Tibial nerve (tissue), 4 donors: ENCODE measurements at regions not wholly inside any gene's neighbourhood (a gene's known extent, or its start where the extent isn't known, plus 50 kb on each side); places are given as distances from the start of the nearest gene placed in this dataset.

Experiments used
- EP300 ChIP-seq, 2 donors: sonication (generic); formaldehyde crosslinking; IDR thresholded peaks; one replicate each; pipeline ENCODE4 v1.6.1; 2017; ENCODE audit warnings: antibody characterized with exemption in 2 of 2, mild to moderate bottlenecking in 1 of 2
- POLR2A ChIP-seq, 2 donors: fragments of 450-650 bp; IDR thresholded peaks; one replicate each; pipeline ENCODE4 v1.6.1; 2017; ENCODE audit warnings: antibody characterized with exemption in 2 of 2, mild to moderate bottlenecking in 2 of 2, moderate library complexity in 2 of 2
- TF ChIP-seq, protein P1 (sequence below), 5 experiments: fragments of 200-600 bp in 3 of 5; fragments of 450-650 bp in 2 of 5; sonication (generic) in 3 of 5; IDR thresholded peaks; one replicate each; pipeline ENCODE4 v1.5.1; 2016 to 2019; ENCODE audit warnings: antibody characterized with exemption in 5 of 5, mild to moderate bottlenecking in 3 of 5, moderate library complexity in 2 of 5

DNA sequence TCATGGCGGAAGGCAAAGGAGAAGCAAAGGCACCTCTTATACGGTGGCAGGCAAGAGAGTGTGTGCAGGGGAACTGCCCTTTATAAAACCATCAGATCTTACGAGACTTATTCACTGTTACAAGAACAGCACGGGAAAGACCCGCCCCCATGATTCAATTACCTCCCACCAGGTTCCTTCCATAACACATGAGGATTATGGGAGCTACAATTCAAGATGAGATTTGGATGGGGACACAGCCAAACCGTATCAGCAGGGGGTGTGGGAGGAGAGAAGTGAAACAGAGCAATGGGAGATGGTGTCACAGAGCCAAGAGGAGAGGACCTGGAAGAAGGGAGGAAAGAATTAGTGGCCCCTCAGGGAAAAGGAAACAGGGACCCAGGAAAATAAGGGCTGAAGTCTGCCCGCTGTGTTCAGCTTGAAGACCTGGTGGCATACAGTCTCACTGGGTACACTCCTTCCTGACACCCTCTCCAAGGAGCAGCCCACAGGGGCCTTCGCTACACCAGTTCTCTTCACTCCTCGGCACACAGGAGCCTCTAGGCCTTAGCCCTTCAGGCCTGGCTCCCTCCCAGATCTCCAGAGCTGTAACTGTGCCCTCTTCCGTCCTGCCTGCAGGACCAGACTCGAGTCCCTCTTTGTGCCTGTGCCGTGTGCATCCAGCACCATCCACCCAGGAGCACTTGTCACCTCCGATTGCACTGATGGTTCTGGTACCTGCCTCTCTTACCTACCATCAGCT lies 262.1 kb downstream of the EIPR1 start:
- TF ChIP-seq POLR2A (IDR thresholded peaks at IDR 0.05), result no peak
- TF ChIP-seq, protein P1, sequence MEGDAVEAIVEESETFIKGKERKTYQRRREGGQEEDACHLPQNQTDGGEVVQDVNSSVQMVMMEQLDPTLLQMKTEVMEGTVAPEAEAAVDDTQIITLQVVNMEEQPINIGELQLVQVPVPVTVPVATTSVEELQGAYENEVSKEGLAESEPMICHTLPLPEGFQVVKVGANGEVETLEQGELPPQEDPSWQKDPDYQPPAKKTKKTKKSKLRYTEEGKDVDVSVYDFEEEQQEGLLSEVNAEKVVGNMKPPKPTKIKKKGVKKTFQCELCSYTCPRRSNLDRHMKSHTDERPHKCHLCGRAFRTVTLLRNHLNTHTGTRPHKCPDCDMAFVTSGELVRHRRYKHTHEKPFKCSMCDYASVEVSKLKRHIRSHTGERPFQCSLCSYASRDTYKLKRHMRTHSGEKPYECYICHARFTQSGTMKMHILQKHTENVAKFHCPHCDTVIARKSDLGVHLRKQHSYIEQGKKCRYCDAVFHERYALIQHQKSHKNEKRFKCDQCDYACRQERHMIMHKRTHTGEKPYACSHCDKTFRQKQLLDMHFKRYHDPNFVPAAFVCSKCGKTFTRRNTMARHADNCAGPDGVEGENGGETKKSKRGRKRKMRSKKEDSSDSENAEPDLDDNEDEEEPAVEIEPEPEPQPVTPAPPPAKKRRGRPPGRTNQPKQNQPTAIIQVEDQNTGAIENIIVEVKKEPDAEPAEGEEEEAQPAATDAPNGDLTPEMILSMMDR (IDR thresholded peaks at IDR 0.05), result no peak
- TF ChIP-seq EP300 (IDR thresholded peaks at IDR 0.05), result no peak
